Endodermal cell (in vitro differentiated cells): ENCODE measurements at regions not wholly inside any gene's neighbourhood (a gene's known extent, or its start where the extent isn't known, plus 50 kb on each side); places are given as distances from the start of the nearest gene placed in this dataset.
A peak's percentile ranks its signal among the peaks of the same experiment; 100 is the strongest.

Source experiments
- DNase-seq: peaks from one replicate; pipeline ENCODE4 v3.0.0-alpha.2; 2017
- H3K27ac ChIP-seq: 2 replicates; pipeline ENCODE4 v1.5.1; 2013; ENCODE audit warnings: mild to moderate bottlenecking, low read depth, low read length, moderate library complexity
- H3K27me3 ChIP-seq: 2 replicates; pipeline ENCODE4 v1.6.1; 2013; ENCODE audit warnings: mild to moderate bottlenecking, low read length, moderate library complexity; ENCODE audit not compliant: insufficient read depth, control insufficient read depth, poor library complexity, severe bottlenecking
- H3K36me3 ChIP-seq: 2 replicates; pipeline ENCODE4 v1.7.0; 2013; ENCODE audit warnings: mild to moderate bottlenecking, low read length, moderate library complexity; ENCODE audit not compliant: control insufficient read depth, insufficient read depth
- H3K4me1 ChIP-seq: one replicate; pipeline ENCODE4 v1.7.0; 2013; ENCODE audit warnings: low read length; ENCODE audit not compliant: control insufficient read depth, insufficient read depth
- H3K4me3 ChIP-seq: 2 replicates; pipeline ENCODE4 v1.5.1; 2013; ENCODE audit warnings: mild to moderate bottlenecking, low read length, moderate library complexity
- H3K9ac ChIP-seq: 2 replicates; pipeline ENCODE4 v1.6.1; 2013; ENCODE audit warnings: mild to moderate bottlenecking, low read length, moderate library complexity; ENCODE audit not compliant: poor library complexity, severe bottlenecking; ENCODE audit errors: extremely low read depth
- H3K9me3 ChIP-seq: 2 replicates; pipeline ENCODE4 v1.6.1; 2013; ENCODE audit warnings: mild to moderate bottlenecking, low read length, moderate library complexity; ENCODE audit not compliant: control insufficient read depth
- H3K27ac Mint-ChIP-seq: 2 replicates; pipeline ENCODE4 v1.8.0; 2020; ENCODE audit warnings: mixed read lengths
- H3K27me3 Mint-ChIP-seq: 2 replicates; pipeline ENCODE4 v1.8.0; 2021; ENCODE audit warnings: mild to moderate bottlenecking, mixed read lengths; ENCODE audit not compliant: insufficient read depth
- H3K36me3 Mint-ChIP-seq: 2 replicates; pipeline ENCODE4 v1.8.0; 2020; ENCODE audit warnings: low read depth, mixed read lengths
- H3K4me1 Mint-ChIP-seq: 2 replicates; pipeline ENCODE4 v1.8.0; 2020; ENCODE audit warnings: mixed read lengths
- H3K4me3 Mint-ChIP-seq: 2 replicates; pipeline ENCODE4 v1.8.0; 2020; ENCODE audit warnings: mild to moderate bottlenecking, moderate library complexity, mixed read lengths
- H3K9me3 Mint-ChIP-seq: 2 replicates; pipeline ENCODE4 v1.8.0; 2020; ENCODE audit warnings: mild to moderate bottlenecking, mixed read lengths
- CTCF ChIP-seq: fragments of 200-600 bp; sonication (generic); conservative IDR thresholded peaks from 2 replicates; pipeline ENCODE4 v1.5.0; 2021; ENCODE audit warnings: antibody characterized with exemption, mild to moderate bottlenecking
- WGBS, 2 experiments: methylation state at CpG; one replicate each; pipeline versions ENCODE4 v1.1.5 to v1.1.7; 2013; ENCODE audit warnings: missing lambda C conversion rate in 2 of 2, mixed read lengths in 1 of 2; ENCODE audit not compliant: insufficient coverage in 1 of 2, insufficient read length in 1 of 2; 5-methylcytosine and 5-hydroxymethylcytosine counted together

- Histone ChIP-seq H3K9ac (no peak overlapping the region), H3K4me3 (no peak overlapping the region), H3K27ac (no peak overlapping the region), H3K36me3 (no peaks in the 10 kb centered on the region), H3K9me3 (peaks cover 9% of the 10 kb centered on the region), H3K27me3 (no peaks in the 10 kb centered on the region), H3K4me1 (no peaks in the 10 kb centered on the region)
- Mint-ChIP-seq H3K27ac (no peak overlapping the region), H3K9me3 (peaks cover 18% of the 10 kb centered on the region), H3K27me3 (no peaks in the 10 kb centered on the region), H3K36me3 (no peaks in the 10 kb centered on the region), H3K4me3 (no peak overlapping the region), H3K4me1 (no peaks in the 10 kb centered on the region)
- WGBS, 2 experiments = 85% methylated on average over 8 to 12 of the region's 12 CpGs
- DNase-seq = peak; percentile 3
- no peak for TF ChIP-seq CTCF
Observed at GRCh38 chr7:156368053-156368843, 272.3 kb upstream of the RNF32 start.

GRCh38 chr7:156363751-156364150 lies 276.8 kb upstream of the RNF32 start:
- no peak overlapping the region for H3K27ac Mint-ChIP-seq
- WGBS, 2 experiments = 80 to 91% methylated on average over 1 to 5 of the region's 5 CpGs

GRCh38 chr7:156360835-156361234 lies 279.7 kb upstream of the RNF32 start:
- 88 to 93% methylated on average over 6 of the region's 6 CpGs for WGBS, 2 experiments
- H3K27me3 ChIP-seq = no peaks in the 10 kb centered on the region
- H3K9ac ChIP-seq = no peak overlapping the region
- TF ChIP-seq CTCF = no peak
- H3K27me3 Mint-ChIP-seq = no peaks in the 10 kb centered on the region
- no peak overlapping the region for H3K27ac ChIP-seq
- H3K4me1 Mint-ChIP-seq = no peaks in the 10 kb centered on the region
- no peaks in the 10 kb centered on the region for H3K36me3 Mint-ChIP-seq
- no peak overlapping the region for H3K4me3 ChIP-seq
- DNase-seq = no peak
- no peak overlapping the region for H3K4me3 Mint-ChIP-seq
- H3K36me3 ChIP-seq = no peaks in the 10 kb centered on the region
- H3K27ac Mint-ChIP-seq = no peak overlapping the region
- H3K9me3 ChIP-seq = no peaks in the 10 kb centered on the region
- no peaks in the 10 kb centered on the region for H3K4me1 ChIP-seq
- H3K9me3 Mint-ChIP-seq = peaks cover 13% of the 10 kb centered on the region

More at GRCh38 chr7:156363751-156364150, 276.8 kb upstream of the RNF32 start:
- H3K27ac ChIP-seq = no peak overlapping the region
- TF ChIP-seq CTCF = no peak
- H3K4me3 Mint-ChIP-seq = no peak overlapping the region
- no peak overlapping the region for H3K4me3 ChIP-seq
- H3K27me3 ChIP-seq = no peaks in the 10 kb centered on the region
- H3K4me1 ChIP-seq = no peaks in the 10 kb centered on the region
- H3K4me1 Mint-ChIP-seq = no peaks in the 10 kb centered on the region
- no peaks in the 10 kb centered on the region for H3K9me3 ChIP-seq
- H3K27me3 Mint-ChIP-seq = no peaks in the 10 kb centered on the region
- DNase-seq = no peak
- H3K9me3 Mint-ChIP-seq = peaks cover 13% of the 10 kb centered on the region
- no peaks in the 10 kb centered on the region for H3K36me3 ChIP-seq
- no peaks in the 10 kb centered on the region for H3K36me3 Mint-ChIP-seq
- H3K9ac ChIP-seq = no peak overlapping the region
